ENCODE measurements at regions not wholly inside any gene's neighbourhood (a gene's known extent, or its start where the extent isn't known, plus 50 kb on each side); places are given as distances from the start of the nearest gene placed in this dataset.

- no peak for DNase-seq
Measured at GRCh38 chr1:23614032-23614660, 54.8 kb upstream of the ID3 start.

- DNase-seq, result no peak
Measured at GRCh38 chr1:23613191-23614031, 54.1 kb upstream of the ID3 start.

GRCh38 chr1:23611601-23612327, 52.5 kb upstream of the ID3 start:
- DNase-seq, result peak; percentile 57

- DNase-seq, result no peak
Measured at GRCh38 chr1:23610677-23611076, 51.4 kb upstream of the ID3 start.

- DNase-seq, result no peak
Measured at GRCh38 chr1:23609971-23610370, 50.7 kb upstream of the ID3 start.

All from NCI-H510A (cell line).